Right ventricle myocardium inferior (tissue), 1 donor: ENCODE measurements at regions not wholly inside any gene's neighbourhood (a gene's known extent, or its start where the extent isn't known, plus 50 kb on each side); places are given as distances from the start of the nearest gene placed in this dataset.

Source experiments
- ATAC-seq: fragments of 200-7000 bp; cut with Tn5 transposase; one replicate; pipeline ENCODE4 v1.9.1; 2020; ENCODE audit warnings: mild to moderate bottlenecking, moderate library complexity
- DNase-seq: peaks from one replicate; pipeline ENCODE4 v3.0.0; 2021; ENCODE audit errors: missing footprints
- intact Hi-C: fragments of 100-400 bp; cut with DNase I; formaldehyde crosslinking; loops from one replicate; pipeline ENCODE4 v1.11.0; 2022
- donor health status: DM: no; HTN: yes; CAD: no; lungs with severe emphysema.

- DNase-seq (no peak), ATAC-seq (no peak)
- intact Hi-C loops: no loop called here
Observed at GRCh38 chr4:125714049-125714448, 399.3 kb downstream of the FAT4 start.

- no peak for ATAC-seq
- DNase-seq: no peak
- intact Hi-C loops: no loop called here
Observed at GRCh38 chr4:125714845-125715244, 400.1 kb downstream of the FAT4 start.

- intact Hi-C loops: no loop called here
- no peak for ATAC-seq
- no peak for DNase-seq
Observed at GRCh38 chr4:125719987-125720386, 405.2 kb downstream of the FAT4 start.

- no peak for ATAC-seq
- intact Hi-C loops: no loop called here
- no peak for DNase-seq
Observed at GRCh38 chr4:125722009-125722408, 407.3 kb downstream of the FAT4 start.

- DNase-seq (no peak), ATAC-seq (no peak)
- intact Hi-C loops: no loop called here
Observed at GRCh38 chr4:125725957-125726525, 411.3 kb downstream of the FAT4 start.

DNA sequence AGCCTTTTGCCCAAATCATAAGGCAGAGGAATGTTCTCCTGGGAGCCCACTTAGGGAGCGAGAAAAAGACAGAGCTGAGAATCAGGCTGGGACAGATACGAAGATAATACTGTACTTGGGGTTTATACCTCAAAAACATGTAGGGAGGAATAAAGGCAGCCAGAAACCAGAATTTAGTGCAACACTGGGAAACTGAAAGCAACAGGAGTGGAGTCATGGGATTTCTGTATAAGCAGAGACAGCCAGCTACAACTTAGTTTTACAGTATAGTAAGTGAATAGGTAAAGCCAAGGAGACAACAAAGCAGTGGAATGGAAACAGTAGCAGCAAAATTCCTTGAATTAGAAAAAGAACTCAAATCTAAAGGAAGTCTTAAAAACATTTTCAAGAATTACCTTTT, 413.2 kb downstream of the FAT4 start:
- ATAC-seq (no peak), DNase-seq (no peak)
- intact Hi-C loops: no loop called here

DNA sequence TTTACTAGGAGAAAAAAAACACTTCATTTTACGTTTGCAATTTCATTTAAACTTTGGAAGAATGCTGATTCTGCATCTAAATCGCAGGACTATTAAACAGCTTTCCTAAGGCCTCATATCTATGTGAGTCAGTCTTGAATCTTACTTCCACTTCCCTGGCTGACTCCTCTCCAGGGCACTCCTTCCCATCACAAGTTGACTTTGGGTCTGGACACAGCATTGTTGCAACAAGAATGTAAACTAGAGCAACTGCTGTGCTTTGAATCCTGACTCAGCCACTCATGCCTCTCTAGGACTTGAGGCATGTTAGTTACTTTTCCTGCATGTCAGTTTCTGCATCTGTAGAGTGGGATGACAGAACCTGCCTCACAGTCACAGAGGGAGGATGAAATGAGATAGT, 413.8 kb downstream of the FAT4 start:
- ATAC-seq (no peak), DNase-seq (no peak)
- intact Hi-C loops: no loop called here

DNA sequence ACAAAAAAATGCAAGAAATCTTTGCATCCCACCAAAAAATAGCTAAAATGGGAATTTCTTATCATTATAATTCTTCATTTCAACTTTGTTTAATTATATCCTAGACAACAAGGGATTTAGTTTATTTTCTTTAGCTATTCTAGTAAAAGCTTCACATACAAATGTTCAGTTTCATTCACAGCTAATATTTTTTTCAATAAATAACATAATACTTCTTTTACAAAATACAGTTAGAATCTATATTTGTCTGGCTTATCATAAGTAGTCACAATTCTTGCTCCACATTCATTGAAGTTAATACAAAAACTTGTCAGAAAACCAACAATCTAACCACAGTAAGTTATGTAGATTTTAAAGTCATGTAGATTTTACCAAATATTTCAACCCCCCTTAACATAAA, 414.4 kb downstream of the FAT4 start:
- intact Hi-C loops: no loop called here
- ATAC-seq: no peak
- DNase-seq: no peak

DNA sequence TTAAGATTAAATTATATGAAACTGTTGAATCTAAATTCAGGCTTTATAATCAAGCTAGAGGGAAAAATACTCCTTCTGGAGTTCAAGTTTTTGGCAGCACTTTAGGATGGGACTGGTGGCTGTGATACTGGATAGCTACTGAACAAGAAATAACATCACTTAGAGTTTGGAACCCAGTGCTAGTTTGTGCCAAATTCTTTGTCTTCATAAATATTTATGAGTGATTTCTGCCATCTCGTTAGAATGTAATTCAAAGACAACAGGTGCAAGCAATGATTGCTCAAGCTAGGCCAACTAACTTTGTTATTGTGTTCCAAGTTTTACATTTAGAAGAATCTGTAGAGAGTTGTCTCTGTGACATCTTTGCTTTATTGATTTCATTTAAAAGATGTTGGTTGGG, 417.9 kb downstream of the FAT4 start:
- DNase-seq (no peak), ATAC-seq (no peak)
- intact Hi-C loops: no loop called here

GRCh38 chr4:125734504-125734903, 419.7 kb downstream of the FAT4 start:
- ATAC-seq (no peak), DNase-seq (no peak)
- intact Hi-C loops: no loop called here

- intact Hi-C loops: no loop called here
- DNase-seq (no peak), ATAC-seq (peak; percentile 84)
Observed at GRCh38 chr4:125735102-125735501, 420.3 kb downstream of the FAT4 start.

DNA sequence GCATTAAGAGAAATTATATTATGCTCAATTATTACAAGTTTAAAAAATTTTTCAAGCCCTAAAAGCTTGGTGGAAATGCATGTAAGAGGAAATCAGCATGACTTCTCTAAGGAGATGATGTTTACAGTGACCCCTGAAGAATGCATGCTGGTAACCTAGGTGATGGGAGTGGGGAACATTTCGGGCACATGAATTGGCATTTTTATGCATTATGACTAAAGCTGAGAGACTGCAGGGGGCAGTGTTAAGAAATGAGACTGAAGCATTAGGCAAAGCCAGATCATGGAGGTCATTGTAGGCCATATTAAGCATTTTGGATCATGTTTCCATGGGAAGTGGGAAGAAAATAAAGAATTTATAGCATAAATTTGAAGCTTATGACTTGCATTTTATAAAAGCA, 421.3 kb downstream of the FAT4 start:
- DNase-seq (no peak), ATAC-seq (no peak)
- intact Hi-C loops: no loop called here

- intact Hi-C loops: loop anchor here (2.0 to 10.0 kb wide), 2 partner anchors 255 to 425 kb away; partner anchors contain the start of gene FAT4
- no peak for ATAC-seq
- DNase-seq: no peak
Observed at GRCh38 chr4:125739760-125740159, 425.0 kb downstream of the FAT4 start.

- no peak for ATAC-seq
- intact Hi-C loops: loop anchor here (2.0 to 10.0 kb wide), 2 partner anchors 257 to 427 kb away; partner anchors contain the start of gene FAT4
Observed at GRCh38 chr4:125741825-125742452, 427.2 kb downstream of the FAT4 start.

DNA sequence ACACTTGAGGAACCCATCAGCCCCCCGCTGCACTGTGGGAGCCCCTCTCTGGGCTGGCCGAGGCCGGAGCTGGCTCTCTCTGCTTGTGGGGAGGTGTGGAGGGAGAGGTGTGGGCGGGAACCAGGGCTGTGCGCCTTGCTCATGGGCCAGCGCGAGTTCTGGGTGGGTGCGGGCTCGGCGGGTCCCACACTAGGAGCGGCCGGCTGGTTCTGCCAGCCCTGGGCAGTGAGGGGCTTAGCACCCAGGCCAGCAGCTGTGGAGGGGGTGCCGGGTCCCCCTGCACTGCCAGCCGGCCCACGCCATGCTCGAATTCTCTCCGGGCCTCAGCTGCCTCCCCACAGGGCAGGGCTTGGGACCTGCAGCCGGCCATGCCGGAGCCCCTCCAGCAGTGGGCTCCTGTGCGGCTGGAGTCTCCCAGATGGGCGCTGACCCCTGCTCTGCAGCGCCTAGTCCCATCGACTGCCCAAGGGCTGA, 430.2 kb downstream of the FAT4 start:
- DNase-seq (peak; percentile 48), ATAC-seq (no peak)
- intact Hi-C loops: loop anchor here (10.0 kb wide), 1 partner anchor 260 kb away; no protein-coding TSS in a partner anchor

More at GRCh38 chr4:125741825-125742452, 427.2 kb downstream of the FAT4 start:
- no peak for DNase-seq

GRCh38 chr4:125749354-125749753, 434.6 kb downstream of the FAT4 start:
- intact Hi-C loops: loop anchor here (10.0 kb wide), 1 partner anchor 265 kb away; no protein-coding TSS in a partner anchor
- ATAC-seq (no peak), DNase-seq (no peak)

GRCh38 chr4:125750399-125750798, 435.6 kb downstream of the FAT4 start:
- intact Hi-C loops: no loop called here
- no peak for DNase-seq
- ATAC-seq: peak; percentile 57

- intact Hi-C loops: loop anchor here (1.0 kb wide), 1 partner anchor 437 kb away; the partner anchor contains the start of gene FAT4
- DNase-seq: no peak
- ATAC-seq: peak; percentile 91
Observed at GRCh38 chr4:125750828-125751466, 436.2 kb downstream of the FAT4 start.

DNA sequence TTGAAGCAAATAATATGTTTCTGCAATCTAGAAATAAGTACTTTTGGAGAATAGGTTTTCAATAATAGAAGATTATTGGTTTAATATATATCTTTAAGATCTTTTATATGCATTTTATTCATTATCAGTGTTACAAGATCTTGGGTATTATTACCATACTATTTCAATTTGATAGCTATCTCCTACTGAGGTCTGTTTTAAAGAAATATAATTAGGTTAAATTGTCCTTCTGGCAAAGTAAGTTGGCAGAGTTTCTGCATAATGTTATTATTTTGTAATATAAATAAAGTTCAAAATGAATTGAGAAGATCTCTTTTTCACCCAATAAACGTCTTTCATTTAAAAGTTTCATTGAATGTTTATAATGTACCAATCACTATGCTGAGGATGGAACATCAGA, 443.7 kb downstream of the FAT4 start:
- intact Hi-C loops: no loop called here
- ATAC-seq: no peak

DNA sequence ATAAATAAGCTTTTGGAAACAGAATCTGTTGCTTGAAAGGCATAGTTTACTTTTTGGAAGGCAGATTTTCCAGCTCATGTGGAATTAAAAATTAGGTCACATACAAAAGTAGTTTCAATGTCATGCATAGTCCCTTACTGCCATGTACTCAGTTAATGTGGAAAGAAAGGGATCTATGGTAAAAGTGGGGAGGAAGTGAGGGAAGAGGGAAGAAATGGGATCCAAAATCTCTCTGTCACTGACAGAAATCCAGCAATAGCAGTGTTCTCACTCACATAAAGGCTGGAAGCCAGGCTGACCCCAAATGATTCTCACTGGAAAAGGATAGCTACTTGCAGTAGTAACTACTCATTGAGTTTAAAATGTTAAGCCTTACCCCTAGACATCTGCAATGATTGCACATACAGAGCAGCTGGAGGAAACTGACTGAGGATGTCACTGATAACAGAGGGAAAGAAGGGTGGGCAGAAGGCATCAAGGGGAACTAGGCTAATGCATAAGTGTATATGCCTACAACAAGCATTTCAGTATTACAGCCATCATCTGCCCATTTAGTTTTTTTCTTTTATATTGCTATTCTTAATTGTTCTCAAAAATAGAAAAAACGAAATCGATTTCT, 445.6 kb downstream of the FAT4 start:
- no peak for ATAC-seq
- intact Hi-C loops: no loop called here
- no peak for DNase-seq

More for the DNA sequence above, 443.7 kb downstream of the FAT4 start:
- no peak for DNase-seq
